HEK293 (cell line): ENCODE measurements at regions not wholly inside any gene's neighbourhood (a gene's known extent, or its start where the extent isn't known, plus 50 kb on each side); places are given as distances from the start of the nearest gene placed in this dataset.

Source experiments
- HOXD13 ChIP-seq: sonication (generic); formaldehyde crosslinking; IDR thresholded peaks from 2 replicates; pipeline ENCODE4 v1.8.0; 2022; ENCODE audit warnings: missing genetic modification reagents, borderline replicate concordance
- REST ChIP-seq: fragments of 450-650 bp; formaldehyde crosslinking; IDR thresholded peaks from 2 replicates; pipeline ENCODE4 v1.5.1; 2016; ENCODE audit warnings: missing biosample characterization, missing genetic modification characterization
- ZBTB8A ChIP-seq: fragments of 450-650 bp; formaldehyde crosslinking; IDR thresholded peaks from 2 replicates; pipeline ENCODE4 v1.5.1; 2016; ENCODE audit warnings: missing biosample characterization, missing genetic modification characterization
- ZNF16 ChIP-seq: fragments of 450-650 bp; formaldehyde crosslinking; IDR thresholded peaks from 2 replicates; pipeline ENCODE4 v1.5.1; 2016; ENCODE audit warnings: low read depth, missing biosample characterization, missing genetic modification characterization
- ZNF211 ChIP-seq: fragments of 450-650 bp; formaldehyde crosslinking; IDR thresholded peaks from 2 replicates; pipeline ENCODE4 v1.5.1; 2016; ENCODE audit warnings: low read depth, missing biosample characterization, missing genetic modification characterization
- TF ChIP-seq, protein P1 (sequence below): fragments of 450-650 bp; formaldehyde crosslinking; IDR thresholded peaks from 2 replicates; pipeline ENCODE4 v1.5.1; 2016; ENCODE audit warnings: missing biosample characterization, missing genetic modification characterization
- TF ChIP-seq, protein P2 (sequence below): fragments of 450-650 bp; formaldehyde crosslinking; optimal IDR thresholded peaks from 2 replicates; pipeline ENCODE3; 2016; ENCODE audit warnings: missing biosample characterization, mild to moderate bottlenecking, missing genetic modification characterization

- TF ChIP-seq HOXD13 (no peak), ZNF211 (tag by site-specific recombination) (no peak), REST (tag by site-specific recombination) (no peak), ZBTB8A (tag by site-specific recombination) (no peak), ZNF16 (tag by site-specific recombination) (no peak)
- TF ChIP-seq, protein P1, sequence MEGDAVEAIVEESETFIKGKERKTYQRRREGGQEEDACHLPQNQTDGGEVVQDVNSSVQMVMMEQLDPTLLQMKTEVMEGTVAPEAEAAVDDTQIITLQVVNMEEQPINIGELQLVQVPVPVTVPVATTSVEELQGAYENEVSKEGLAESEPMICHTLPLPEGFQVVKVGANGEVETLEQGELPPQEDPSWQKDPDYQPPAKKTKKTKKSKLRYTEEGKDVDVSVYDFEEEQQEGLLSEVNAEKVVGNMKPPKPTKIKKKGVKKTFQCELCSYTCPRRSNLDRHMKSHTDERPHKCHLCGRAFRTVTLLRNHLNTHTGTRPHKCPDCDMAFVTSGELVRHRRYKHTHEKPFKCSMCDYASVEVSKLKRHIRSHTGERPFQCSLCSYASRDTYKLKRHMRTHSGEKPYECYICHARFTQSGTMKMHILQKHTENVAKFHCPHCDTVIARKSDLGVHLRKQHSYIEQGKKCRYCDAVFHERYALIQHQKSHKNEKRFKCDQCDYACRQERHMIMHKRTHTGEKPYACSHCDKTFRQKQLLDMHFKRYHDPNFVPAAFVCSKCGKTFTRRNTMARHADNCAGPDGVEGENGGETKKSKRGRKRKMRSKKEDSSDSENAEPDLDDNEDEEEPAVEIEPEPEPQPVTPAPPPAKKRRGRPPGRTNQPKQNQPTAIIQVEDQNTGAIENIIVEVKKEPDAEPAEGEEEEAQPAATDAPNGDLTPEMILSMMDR (tag by site-specific recombination), result no peak
- TF ChIP-seq, protein P2, sequence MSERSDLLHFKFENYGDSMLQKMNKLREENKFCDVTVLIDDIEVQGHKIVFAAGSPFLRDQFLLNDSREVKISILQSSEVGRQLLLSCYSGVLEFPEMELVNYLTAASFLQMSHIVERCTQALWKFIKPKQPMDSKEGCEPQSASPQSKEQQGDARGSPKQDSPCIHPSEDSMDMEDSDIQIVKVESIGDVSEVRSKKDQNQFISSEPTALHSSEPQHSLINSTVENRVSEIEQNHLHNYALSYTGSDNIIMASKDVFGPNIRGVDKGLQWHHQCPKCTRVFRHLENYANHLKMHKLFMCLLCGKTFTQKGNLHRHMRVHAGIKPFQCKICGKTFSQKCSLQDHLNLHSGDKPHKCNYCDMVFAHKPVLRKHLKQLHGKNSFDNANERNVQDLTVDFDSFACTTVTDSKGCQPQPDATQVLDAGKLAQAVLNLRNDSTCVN (tag by site-specific recombination), result no peak
Observed at GRCh38 chr20:41770965-41771364, 152.8 kb upstream of the CHD6 start.
